Stimulated activated naive CD8-positive, alpha-beta T cell treated with anti-CD3 and anti-CD28 coated beads, Interleukin-15, Interleukin-2, amounts not matched to agents 100 U/mL and 50 U/mL, for 24 hours (primary cell): ENCODE measurements at regions not wholly inside any gene's neighbourhood (a gene's known extent, or its start where the extent isn't known, plus 50 kb on each side); places are given as distances from the start of the nearest gene placed in this dataset.
"Not testable (repeated sequence)": the region's sequence is repeated elsewhere in the genome, so short reads cannot be mapped to it uniquely, and the experiment has no call there.

ENCODE experiments used
- ATAC-seq: fragments of 150-1000 bp; cut with Tn5 transposase; one replicate; pipeline ENCODE4 v1.10.0; 2021
- DNase-seq: peaks from one replicate; pipeline ENCODE4 v3.0.0; 2021

- DNase-seq: no peak
- ATAC-seq: no peak
Observed at GRCh38 chrX:94612140-94612539, 938.1 kb downstream of the FAM133A start.

GRCh38 chrX:94633237-94633636 lies 959.2 kb downstream of the FAM133A start:
- DNase-seq (no peak), ATAC-seq (no peak)

- no peak for ATAC-seq
- DNase-seq: no peak
Observed at GRCh38 chrX:94635003-94635402, 961.0 kb downstream of the FAM133A start.

GRCh38 chrX:94645726-94646125 lies 971.7 kb downstream of the FAM133A start:
- no peak for ATAC-seq
- DNase-seq: no peak

GRCh38 chrX:94655180-94655579 lies 981.2 kb downstream of the FAM133A start:
- DNase-seq: no peak
- ATAC-seq: no peak

- DNase-seq (no peak), ATAC-seq (no peak)
Observed at GRCh38 chrX:94662689-94663088, 988.7 kb downstream of the FAM133A start.

GRCh38 chrX:94676285-94676684 lies 1002.3 kb downstream of the FAM133A start:
- DNase-seq (no peak), ATAC-seq (no peak)

GRCh38 chrX:94686071-94686470 lies 1012.1 kb downstream of the FAM133A start:
- ATAC-seq (no peak), DNase-seq (no peak)

GRCh38 chrX:94695910-94696309 lies 1021.9 kb downstream of the FAM133A start:
- ATAC-seq: no peak
- DNase-seq: no peak

- DNase-seq, ATAC-seq: not testable (repeated sequence)
Observed at GRCh38 chrX:94704348-94705256, 1030.6 kb downstream of the FAM133A start.

GRCh38 chrX:94721386-94721785 lies 1047.4 kb downstream of the FAM133A start:
- DNase-seq: no peak
- ATAC-seq: no peak

- DNase-seq (no peak), ATAC-seq (no peak)
Observed at GRCh38 chrX:94722578-94722977, 1048.6 kb downstream of the FAM133A start.

GRCh38 chrX:94742772-94743171 lies 1068.8 kb downstream of the FAM133A start:
- no peak for ATAC-seq
- no peak for DNase-seq

GRCh38 chrX:94743478-94743877 lies 1069.5 kb downstream of the FAM133A start:
- DNase-seq (no peak), ATAC-seq (peak; percentile 43)

GRCh38 chrX:94744786-94745185 lies 1070.8 kb downstream of the FAM133A start:
- no peak for ATAC-seq
- DNase-seq: no peak

- DNase-seq (no peak), ATAC-seq (no peak)
Observed at GRCh38 chrX:94751611-94752010, 1077.6 kb downstream of the FAM133A start.

GRCh38 chrX:94752434-94753169 lies 1078.6 kb downstream of the FAM133A start:
- no peak for ATAC-seq
- DNase-seq: no peak

GRCh38 chrX:94758130-94758529 lies 1084.1 kb downstream of the FAM133A start:
- no peak for ATAC-seq
- no peak for DNase-seq

GRCh38 chrX:94775640-94776039 lies 1101.6 kb downstream of the FAM133A start:
- DNase-seq (no peak), ATAC-seq (no peak)

GRCh38 chrX:94813541-94813940 lies 1139.5 kb downstream of the FAM133A start:
- DNase-seq (no peak), ATAC-seq (no peak)

- DNase-seq (no peak), ATAC-seq (no peak)
Observed at GRCh38 chrX:94814216-94814615, 1140.2 kb downstream of the FAM133A start.

GRCh38 chrX:94830717-94831116 lies 1156.7 kb downstream of the FAM133A start:
- ATAC-seq: no peak

GRCh38 chrX:94831364-94831763 lies 1157.4 kb downstream of the FAM133A start:
- DNase-seq (no peak), ATAC-seq (no peak)

More at GRCh38 chrX:94830717-94831116, 1156.7 kb downstream of the FAM133A start:
- no peak for DNase-seq
